OCI-LY7 (cell line): ENCODE measurements at regions not wholly inside any gene's neighbourhood (a gene's known extent, or its start where the extent isn't known, plus 50 kb on each side); places are given as distances from the start of the nearest gene placed in this dataset.

Experiments used
- BruUV-seq: library from RNA; stranded (reverse); fragments of 400-500 nt; replicated peaks from 2 replicates; lab custom pipeline; 2021; lab: Mats Ljungman, UMichigan
- CTCF ChIA-PET: fragments of 300-600 bp; sonication (Branson Sonifier 250); formaldehyde crosslinking; loops from one replicate; lab custom pipeline; 2022; ENCODE audit warnings: antibody characterized with exemption; ENCODE audit not compliant: unreplicated experiment; lab: Charles Lee
- POLR2A ChIA-PET: fragments of 300-600 bp; sonication (Branson Sonifier 250); formaldehyde crosslinking; loops from one replicate; lab custom pipeline; 2022; ENCODE audit warnings: antibody characterized with exemption; lab: Charles Lee
- DNase-seq: peaks from one replicate; pipeline ENCODE4 v3.0.0-alpha.2; 2015; ENCODE audit warnings: low spot score
- H2AFZ ChIP-seq: fragments of 200-600 bp; sonication (generic), shearing (Covaris generic); 2 replicates; pipeline ENCODE4 v1.6.1; 2014; ENCODE audit warnings: mild to moderate bottlenecking, antibody characterized with exemption, low read length, moderate library complexity
- H3K27ac ChIP-seq: fragments of 200-600 bp; sonication (generic); 2 replicates; pipeline ENCODE4 v1.5.1; 2014; ENCODE audit warnings: mixed run types, low read depth, mild to moderate bottlenecking, moderate library complexity, low read length, inconsistent platforms; ENCODE audit not compliant: poor library complexity, severe bottlenecking
- H3K36me3 ChIP-seq: fragments of 200-600 bp; sonication (generic); 2 replicates; pipeline ENCODE4 v1.6.1; 2014; ENCODE audit warnings: mild to moderate bottlenecking, antibody characterized with exemption, low read length, moderate library complexity, mixed read lengths; ENCODE audit not compliant: insufficient read depth
- H3K4me1 ChIP-seq: fragments of 200-600 bp; sonication (generic); 2 replicates; pipeline ENCODE4 v1.5.1; 2014; ENCODE audit warnings: mild to moderate bottlenecking, low read length; ENCODE audit not compliant: insufficient read depth, poor library complexity, severe bottlenecking
- H3K4me2 ChIP-seq: fragments of 200-600 bp; sonication (generic); 2 replicates; pipeline ENCODE4 v1.6.1; 2014; ENCODE audit warnings: mild to moderate bottlenecking, low read length
- H3K4me3 ChIP-seq: fragments of 200-600 bp; sonication (generic); 2 replicates; pipeline ENCODE4 v1.5.1; 2014; ENCODE audit warnings: mild to moderate bottlenecking, low read depth, low read length; ENCODE audit not compliant: poor library complexity, severe bottlenecking
- H3K79me2 ChIP-seq: fragments of 200-600 bp; sonication (generic); 2 replicates; pipeline ENCODE4 v1.6.1; 2016; ENCODE audit warnings: low read depth, mild to moderate bottlenecking, low read length, moderate library complexity, mixed read lengths; ENCODE audit not compliant: insufficient read depth
- H3K9me2 ChIP-seq: fragments of 200-600 bp; sonication (generic); 2 replicates; pipeline ENCODE4 v1.6.1; 2016; ENCODE audit warnings: mild to moderate bottlenecking, low read length, mixed read lengths; ENCODE audit not compliant: insufficient read depth
- H3K9me3 ChIP-seq: fragments of 200-600 bp; sonication (generic); 2 replicates; pipeline ENCODE4 v1.6.1; 2014; ENCODE audit warnings: mild to moderate bottlenecking, mixed run types, low read length, mixed read lengths
- H4K20me1 ChIP-seq: fragments of 200-600 bp; sonication (generic); 2 replicates; pipeline ENCODE4 v1.6.1; 2014; ENCODE audit warnings: mild to moderate bottlenecking, antibody characterized with exemption, low read length, moderate library complexity, mixed read lengths; ENCODE audit not compliant: insufficient read depth
- CTCF ChIP-seq: fragments of 200-600 bp; sonication (generic); conservative IDR thresholded peaks from 2 replicates; pipeline ENCODE4 v1.5.1; 2014; ENCODE audit warnings: mild to moderate bottlenecking, antibody characterized with exemption, low read length, moderate library complexity, mixed read lengths
- EZH2phosphoT487 ChIP-seq: fragments of 200-600 bp; sonication (generic); IDR thresholded peaks from 2 replicates; pipeline ENCODE4 v1.6.1; 2018; ENCODE audit warnings: low read depth, borderline replicate concordance, mild to moderate bottlenecking, mixed run types, antibody characterized with exemption, low read length, moderate library complexity, mixed read lengths
- intact Hi-C: fragments of 100-400 bp; cut with micrococcal nuclease; formaldehyde crosslinking; loops from one replicate; pipeline ENCODE4 v1.10.0; 2022; ENCODE audit not compliant: unreplicated experiment

- H2AFZ ChIP-seq, result no peak overlapping the region
- BruUV-seq, result no TSS peak
- H3K4me3 ChIP-seq, result no peak overlapping the region
- POLR2A ChIA-PET, result interaction anchor here (0.6 to 0.9 kb wide), 2 partner anchors 12 to 939 kb away, joined by 3 read pairs; no protein-coding TSS in a partner anchor
- no peaks in the 10 kb centered on the region for H3K9me3 ChIP-seq
- DNase-seq, result no peak
- H3K36me3 ChIP-seq, result no peaks in the 10 kb centered on the region
- H4K20me1 ChIP-seq, result no peaks in the 10 kb centered on the region
- no peaks in the 10 kb centered on the region for H3K9me2 ChIP-seq
- CTCF ChIA-PET, result no interaction called here
- no peak overlapping the region for H3K27ac ChIP-seq
- H3K79me2 ChIP-seq, result no peaks in the 10 kb centered on the region
- intact Hi-C loops, result no loop called here
- H3K4me1 ChIP-seq, result no peaks in the 10 kb centered on the region
- no peak for TF ChIP-seq CTCF
- TF ChIP-seq EZH2phosphoT487, result no peak
- no peak overlapping the region for H3K4me2 ChIP-seq
Measured at GRCh38 chr4:106869551-106869950, 166.6 kb downstream of the DKK2 start.

DNA sequence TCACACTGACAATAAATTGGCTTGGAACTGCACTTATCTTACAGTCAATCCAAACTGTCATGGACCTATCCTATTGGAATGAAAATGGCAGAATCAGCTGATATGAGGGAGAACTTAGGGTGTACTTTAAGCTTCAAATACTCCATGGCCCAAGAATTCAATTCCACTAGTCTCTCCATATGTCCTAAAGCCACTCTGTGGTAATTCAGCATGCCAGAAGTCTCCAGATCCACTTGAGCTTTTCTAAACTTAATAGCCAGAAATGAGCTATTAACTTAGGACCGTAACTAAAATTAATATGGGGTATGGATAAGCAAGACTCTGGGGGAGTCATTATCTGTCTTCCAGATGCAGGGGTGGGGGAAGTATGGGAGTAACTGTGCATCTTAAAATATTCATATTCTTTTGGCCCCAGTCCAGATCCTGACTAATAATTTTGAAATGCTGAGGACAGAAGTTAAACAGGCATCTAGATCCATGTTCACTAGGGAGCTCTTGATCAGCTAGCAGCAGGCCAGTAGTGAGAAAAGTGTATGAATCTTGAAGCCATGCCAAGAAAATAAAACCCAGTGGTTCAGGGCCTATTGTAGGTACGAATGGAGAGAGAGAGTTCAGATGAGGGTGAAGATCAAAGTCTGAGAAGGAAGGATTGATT, 167.6 kb downstream of the DKK2 start:
- no peaks in the 10 kb centered on the region for H3K9me2 ChIP-seq
- no peak overlapping the region for H3K27ac ChIP-seq
- no peak overlapping the region for H3K4me2 ChIP-seq
- H3K4me1 ChIP-seq, result no peaks in the 10 kb centered on the region
- H3K36me3 ChIP-seq, result no peaks in the 10 kb centered on the region
- no peak for TF ChIP-seq EZH2phosphoT487
- TF ChIP-seq CTCF, result no peak
- BruUV-seq, result no TSS peak
- no peaks in the 10 kb centered on the region for H3K79me2 ChIP-seq
- H4K20me1 ChIP-seq, result no peaks in the 10 kb centered on the region
- H3K9me3 ChIP-seq, result no peaks in the 10 kb centered on the region
- H3K4me3 ChIP-seq, result no peak overlapping the region
- no peak overlapping the region for H2AFZ ChIP-seq
- CTCF ChIA-PET, result interaction anchor here (1.2 kb wide), 1 partner anchor 29 kb away, joined by 4 read pairs; no protein-coding TSS in a partner anchor
- POLR2A ChIA-PET, result interaction anchor here (0.6 kb wide), 1 partner anchor 690 kb away, joined by 3 read pairs; no protein-coding TSS in a partner anchor
- no peak for DNase-seq
- intact Hi-C loops, result no loop called here

DNA sequence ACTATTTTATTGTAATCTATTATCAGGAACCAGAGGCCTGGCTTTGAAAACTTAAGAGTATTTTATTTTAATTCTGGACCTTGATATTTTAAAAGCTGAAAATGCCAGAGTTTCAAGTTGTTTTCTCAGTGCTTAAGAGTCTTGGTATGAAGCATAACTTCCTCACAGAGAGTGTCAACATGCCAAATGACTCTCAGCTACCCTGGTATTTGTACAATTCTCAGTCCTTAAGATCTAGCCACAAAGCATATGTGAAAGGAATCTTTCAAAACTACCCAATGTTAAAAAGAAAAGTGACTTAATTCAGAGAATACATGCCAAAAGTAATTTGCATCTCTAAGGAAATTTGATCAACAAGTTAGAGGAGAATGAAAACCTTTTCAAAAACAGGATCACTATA, 171.9 kb downstream of the DKK2 start:
- BruUV-seq, result no TSS peak
- Histone ChIP-seq H3K9me3 (no peaks in the 10 kb centered on the region), H3K9me2 (no peaks in the 10 kb centered on the region), H4K20me1 (no peaks in the 10 kb centered on the region), H2AFZ (no peak overlapping the region), H3K36me3 (no peaks in the 10 kb centered on the region), H3K4me1 (no peaks in the 10 kb centered on the region), H3K4me3 (no peak overlapping the region), H3K4me2 (no peak overlapping the region), H3K79me2 (no peaks in the 10 kb centered on the region), H3K27ac (no peak overlapping the region)
- DNase-seq, result no peak
- ChIA-PET CTCF (no interaction called here), POLR2A (no interaction called here)
- intact Hi-C loops, result no loop called here
- TF ChIP-seq CTCF (no peak), EZH2phosphoT487 (no peak)
